Effector memory CD4-positive, alpha-beta T cell (primary cell): ENCODE measurements at regions not wholly inside any gene's neighbourhood (a gene's known extent, or its start where the extent isn't known, plus 50 kb on each side); places are given as distances from the start of the nearest gene placed in this dataset.
"Not testable (repeated sequence)": the region's sequence is repeated elsewhere in the genome, so short reads cannot be mapped to it uniquely, and the experiment has no call there.

Experiments used
- DNase-seq, 3 donors: peaks; one replicate each; pipeline ENCODE4 v3.0.0-alpha.2; 2020
- H3K27ac ChIP-seq: 2 replicates; pipeline ENCODE4 v1.7.0; 2013; ENCODE audit warnings: mild to moderate bottlenecking, low read length, moderate library complexity; ENCODE audit not compliant: insufficient read depth, poor library complexity, severe bottlenecking
- H3K27me3 ChIP-seq: replicated peaks from 2 replicates; pipeline ENCODE4 v1.7.0; 2013; ENCODE audit warnings: mild to moderate bottlenecking, low read length; ENCODE audit not compliant: insufficient read depth, control insufficient read depth, poor library complexity, severe bottlenecking
- H3K36me3 ChIP-seq: 2 replicates; pipeline ENCODE4 v1.7.0; 2013; ENCODE audit warnings: mild to moderate bottlenecking, low read length, moderate library complexity; ENCODE audit not compliant: control insufficient read depth, insufficient read depth
- H3K4me1 ChIP-seq: 2 replicates; pipeline ENCODE4 v1.7.0; 2013; ENCODE audit warnings: low read length, mild to moderate bottlenecking; ENCODE audit not compliant: control insufficient read depth, insufficient read depth, poor library complexity, severe bottlenecking
- H3K4me3 ChIP-seq: 2 replicates; pipeline ENCODE4 v1.7.0; 2013; ENCODE audit warnings: low read length, low read depth, mild to moderate bottlenecking; ENCODE audit not compliant: insufficient read depth, poor library complexity, severe bottlenecking
- H3K9me3 ChIP-seq: 2 replicates; pipeline ENCODE4 v1.7.0; 2013; ENCODE audit warnings: mild to moderate bottlenecking, low read length, moderate library complexity; ENCODE audit not compliant: control insufficient read depth

DNA sequence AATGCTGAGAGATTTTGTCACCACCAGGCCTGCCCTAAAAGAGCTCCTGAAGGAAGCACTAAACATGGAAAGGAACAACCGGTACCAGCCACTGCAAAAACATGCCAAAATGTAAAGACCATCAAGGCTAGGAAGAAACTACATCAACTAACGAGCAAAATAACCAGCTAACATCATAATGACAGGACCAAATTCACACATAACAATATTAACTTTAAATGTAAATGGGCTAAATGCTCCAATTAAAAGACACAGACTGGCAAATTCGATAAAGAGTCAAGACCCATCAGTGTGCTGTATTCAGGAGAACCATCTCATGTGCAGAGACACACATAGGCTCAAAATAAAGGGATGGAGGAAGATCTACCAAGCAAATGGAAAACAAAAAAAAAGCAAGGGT, 163.8 kb upstream of the RPS6KA2 start:
- H3K9me3 ChIP-seq, H3K27ac ChIP-seq, H3K4me1 ChIP-seq, H3K4me3 ChIP-seq, H3K36me3 ChIP-seq, DNase-seq, H3K27me3 ChIP-seq: not testable (repeated sequence)

GRCh38 chr6:166788846-166789529, 161.9 kb upstream of the RPS6KA2 start:
- not testable (repeated sequence) for H3K36me3 ChIP-seq, H3K4me3 ChIP-seq, H3K9me3 ChIP-seq, H3K27ac ChIP-seq, DNase-seq, H3K4me1 ChIP-seq, H3K27me3 ChIP-seq

GRCh38 chr6:166786704-166787293, 159.7 kb upstream of the RPS6KA2 start:
- H3K36me3 ChIP-seq, result no peaks in the 10 kb centered on the region
- no peaks in the 10 kb centered on the region for H3K9me3 ChIP-seq
- H3K4me3 ChIP-seq, result no peak overlapping the region
- no peaks in the 10 kb centered on the region for H3K27me3 ChIP-seq
- DNase-seq, result no peak
- H3K4me1 ChIP-seq, result no peaks in the 10 kb centered on the region
- H3K27ac ChIP-seq, result no peak overlapping the region

GRCh38 chr6:166785131-166785530, 158.1 kb upstream of the RPS6KA2 start:
- Histone ChIP-seq H3K9me3 (no peaks in the 10 kb centered on the region), H3K27me3 (no peaks in the 10 kb centered on the region), H3K4me3 (no peak overlapping the region), H3K36me3 (no peaks in the 10 kb centered on the region), H3K4me1 (no peaks in the 10 kb centered on the region), H3K27ac (no peak overlapping the region)
- no peak for DNase-seq

DNA sequence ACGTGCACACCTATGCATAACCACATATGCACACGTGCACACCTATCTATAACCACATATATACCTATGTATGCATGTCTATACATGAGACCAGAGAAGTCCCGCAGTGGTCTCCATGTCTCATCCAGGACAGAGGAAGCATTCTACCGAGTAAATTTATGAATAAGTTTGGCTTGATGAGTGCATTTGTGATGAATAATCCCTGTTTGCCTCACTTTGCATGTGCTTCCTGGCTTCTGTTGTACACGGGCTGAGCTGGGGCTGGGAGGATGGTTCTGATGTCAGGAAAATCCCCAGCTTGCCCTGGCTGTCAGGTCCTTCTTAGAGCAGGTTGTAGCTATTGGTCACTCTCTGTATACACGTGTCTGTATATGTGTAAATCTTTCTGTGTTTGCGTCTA, 157.6 kb upstream of the RPS6KA2 start:
- Histone ChIP-seq H3K36me3 (no peaks in the 10 kb centered on the region), H3K4me3 (no peak overlapping the region), H3K27ac (no peak overlapping the region), H3K9me3 (no peaks in the 10 kb centered on the region), H3K27me3 (no peaks in the 10 kb centered on the region), H3K4me1 (no peaks in the 10 kb centered on the region)
- no peak for DNase-seq

DNA sequence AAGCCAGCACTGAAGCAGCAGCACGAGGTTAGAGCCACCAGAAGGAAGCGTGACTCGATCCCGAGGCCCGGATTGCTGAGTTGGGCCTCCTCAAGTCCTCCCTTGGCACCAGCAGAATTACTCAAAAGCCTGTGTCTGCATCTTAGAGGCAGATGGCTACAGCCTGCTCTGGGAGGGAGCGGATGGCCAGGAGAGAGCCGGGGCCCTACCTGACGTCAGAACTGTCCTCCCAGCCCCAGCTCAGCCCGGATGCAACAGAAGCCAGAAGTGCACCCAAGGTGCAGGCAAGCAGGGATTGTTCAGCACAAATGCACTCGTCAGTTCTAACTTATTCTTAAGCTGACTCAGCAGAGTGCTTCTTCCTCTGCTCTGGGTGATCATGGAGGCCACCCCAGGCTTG, 155.5 kb upstream of the RPS6KA2 start:
- no peaks in the 10 kb centered on the region for H3K27me3 ChIP-seq
- H3K36me3 ChIP-seq, result no peaks in the 10 kb centered on the region
- no peak for DNase-seq
- no peaks in the 10 kb centered on the region for H3K9me3 ChIP-seq
- no peak overlapping the region for H3K27ac ChIP-seq
- no peaks in the 10 kb centered on the region for H3K4me1 ChIP-seq
- H3K4me3 ChIP-seq, result no peak overlapping the region

DNA sequence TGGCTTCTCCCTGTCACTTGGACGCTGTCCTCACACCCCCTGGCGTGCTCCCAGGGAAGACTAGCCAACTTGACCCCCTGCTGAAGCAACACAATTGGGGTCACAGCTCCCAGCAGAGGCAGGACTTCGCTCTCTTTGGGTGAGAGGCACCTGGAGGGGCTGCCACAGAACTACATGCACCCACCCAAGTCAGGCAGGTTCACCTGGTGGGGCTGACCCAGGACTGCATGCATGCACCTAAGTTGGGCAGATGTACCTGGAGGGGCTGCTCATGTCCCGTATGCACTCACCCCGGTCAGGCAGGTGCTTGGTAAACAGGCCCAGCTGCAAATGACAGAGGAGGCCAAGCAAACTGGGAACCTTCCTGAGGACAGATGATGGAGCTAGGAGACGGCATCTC, 154.3 kb upstream of the RPS6KA2 start:
- Histone ChIP-seq H3K27me3 (no peaks in the 10 kb centered on the region), H3K9me3 (no peaks in the 10 kb centered on the region), H3K36me3 (no peaks in the 10 kb centered on the region), H3K4me3 (no peak overlapping the region), H3K27ac (no peak overlapping the region), H3K4me1 (no peaks in the 10 kb centered on the region)
- no peak for DNase-seq

GRCh38 chr6:166779963-166780683, 153.1 kb upstream of the RPS6KA2 start:
- no peak overlapping the region for H3K27ac ChIP-seq
- no peaks in the 10 kb centered on the region for H3K4me1 ChIP-seq
- H3K27me3 ChIP-seq, result no peaks in the 10 kb centered on the region
- H3K4me3 ChIP-seq, result no peak overlapping the region
- no peaks in the 10 kb centered on the region for H3K36me3 ChIP-seq
- no peaks in the 10 kb centered on the region for H3K9me3 ChIP-seq
- no peak for DNase-seq

- Histone ChIP-seq H3K9me3 (no peaks in the 10 kb centered on the region), H3K27ac (no peak overlapping the region), H3K4me1 (no peaks in the 10 kb centered on the region), H3K4me3 (no peak overlapping the region), H3K36me3 (no peaks in the 10 kb centered on the region), H3K27me3 (no peaks in the 10 kb centered on the region)
- DNase-seq, result no peak
Observed at GRCh38 chr6:166779381-166779780, 152.3 kb upstream of the RPS6KA2 start.

GRCh38 chr6:166778776-166779175, 151.7 kb upstream of the RPS6KA2 start:
- no peaks in the 10 kb centered on the region for H3K9me3 ChIP-seq
- no peak overlapping the region for H3K4me3 ChIP-seq
- no peak for DNase-seq
- no peaks in the 10 kb centered on the region for H3K4me1 ChIP-seq
- H3K27ac ChIP-seq, result no peak overlapping the region
- no peaks in the 10 kb centered on the region for H3K36me3 ChIP-seq
- no peaks in the 10 kb centered on the region for H3K27me3 ChIP-seq
